Activated T-cell treated with anti-CD3 and anti-CD28 coated beads for 24 hours (primary cell): ENCODE measurements at regions not wholly inside any gene's neighbourhood (a gene's known extent, or its start where the extent isn't known, plus 50 kb on each side); places are given as distances from the start of the nearest gene placed in this dataset.
"Not testable (repeated sequence)": the region's sequence is repeated elsewhere in the genome, so short reads cannot be mapped to it uniquely, and the experiment has no call there.

Source experiments
- DNase-seq: peaks from one replicate; pipeline ENCODE4 v3.0.0-alpha.2; 2020; ENCODE audit warnings: low read depth

DNA sequence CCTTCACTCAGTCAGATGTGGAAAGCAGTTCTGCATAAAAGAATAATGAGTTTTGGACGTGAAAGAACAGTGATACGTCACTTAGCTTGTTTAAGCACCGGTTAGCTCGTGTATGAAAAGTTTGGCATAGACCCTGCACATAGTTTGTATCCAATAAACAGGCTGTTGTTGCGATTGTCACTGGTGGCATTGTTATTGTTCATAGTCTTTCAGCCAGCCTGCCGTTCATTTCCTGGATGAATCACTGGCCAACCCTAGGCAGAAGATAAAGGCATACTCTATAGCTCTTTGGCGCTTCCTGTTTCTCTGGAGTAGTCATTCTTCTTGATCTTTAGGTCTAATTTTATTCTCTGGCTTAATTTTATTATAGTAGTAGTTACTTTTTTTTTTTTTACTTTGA, 57.8 kb upstream of the ANKRD30A start:
- DNase-seq, result no peak

DNA sequence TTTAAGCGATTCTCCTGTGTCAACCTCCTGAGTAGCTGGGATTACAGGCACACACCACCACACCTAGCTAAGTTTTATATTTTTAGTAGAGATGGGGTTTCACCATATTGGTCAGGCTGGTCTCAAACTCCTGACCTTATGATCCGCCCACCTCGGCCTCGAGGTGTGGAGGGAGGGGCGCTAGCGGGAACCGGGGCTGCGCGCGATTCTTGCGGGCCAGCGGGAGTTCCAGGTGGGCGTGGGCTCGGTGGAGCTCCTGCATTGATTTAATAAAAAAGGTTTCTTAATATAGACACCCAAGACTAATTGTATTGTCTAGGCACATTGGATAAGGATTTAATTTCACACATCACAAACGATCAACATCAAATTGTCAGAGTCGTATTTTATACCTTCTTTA, 63.1 kb upstream of the ANKRD30A start:
- DNase-seq, result not testable (repeated sequence)

DNA sequence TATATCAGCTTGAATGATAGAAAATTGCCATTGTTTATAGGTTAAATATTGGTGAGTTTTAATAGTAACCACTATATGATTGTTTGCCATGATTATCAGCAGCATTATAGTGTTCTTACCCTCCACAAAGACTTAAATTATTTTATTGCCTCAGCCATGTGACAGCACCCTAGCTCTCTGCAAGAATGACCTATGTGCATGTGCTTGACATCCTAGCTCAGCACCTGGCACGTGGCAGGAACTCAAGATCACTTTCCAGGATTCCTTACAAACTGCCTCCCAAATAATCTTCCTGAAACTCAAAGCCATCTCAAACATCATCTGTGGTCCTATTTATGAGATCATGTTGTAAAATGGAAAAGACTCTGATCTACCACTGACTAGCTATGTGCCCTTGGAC, 68.1 kb upstream of the ANKRD30A start:
- DNase-seq, result no peak

DNA sequence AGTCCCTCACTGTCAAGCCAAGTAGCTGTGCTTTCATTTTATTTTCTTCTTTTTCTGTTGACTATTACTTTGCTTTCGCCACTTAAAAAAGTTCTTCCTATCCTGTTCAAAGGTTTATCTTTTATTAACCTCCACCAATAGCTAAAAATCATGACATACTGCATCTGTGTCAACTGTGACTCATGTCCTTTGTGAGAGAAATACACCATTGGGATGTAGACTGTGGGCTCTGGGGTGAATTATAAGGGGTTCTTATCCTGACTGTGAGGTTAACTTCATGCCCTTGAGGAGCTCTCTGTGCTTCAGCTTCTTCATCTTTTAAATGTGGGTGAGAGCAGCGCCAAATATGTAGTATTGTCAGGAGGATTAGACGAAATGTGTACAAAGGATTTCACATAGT, 71.9 kb upstream of the ANKRD30A start:
- DNase-seq, result no peak

DNA sequence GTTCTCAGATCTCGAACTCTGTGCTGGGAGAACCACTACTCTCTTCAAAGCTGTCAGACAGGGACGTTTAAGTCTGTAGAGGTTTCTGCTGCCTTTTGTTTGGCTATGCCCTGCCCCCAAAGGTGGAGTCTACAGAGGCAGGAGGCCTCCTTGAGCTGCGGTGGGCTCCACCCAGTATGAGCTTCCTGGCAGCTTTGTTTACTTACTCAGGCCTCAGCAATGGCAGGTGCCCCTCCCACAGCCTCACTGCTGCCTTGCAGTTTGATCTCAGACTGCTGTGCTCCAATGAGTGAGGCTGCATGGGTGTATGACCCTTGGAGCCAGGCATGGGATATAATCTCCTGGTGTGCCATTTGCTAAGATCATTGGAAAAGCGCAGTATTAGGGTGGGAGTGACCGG, 75.4 kb upstream of the ANKRD30A start:
- not testable (repeated sequence) for DNase-seq

DNA sequence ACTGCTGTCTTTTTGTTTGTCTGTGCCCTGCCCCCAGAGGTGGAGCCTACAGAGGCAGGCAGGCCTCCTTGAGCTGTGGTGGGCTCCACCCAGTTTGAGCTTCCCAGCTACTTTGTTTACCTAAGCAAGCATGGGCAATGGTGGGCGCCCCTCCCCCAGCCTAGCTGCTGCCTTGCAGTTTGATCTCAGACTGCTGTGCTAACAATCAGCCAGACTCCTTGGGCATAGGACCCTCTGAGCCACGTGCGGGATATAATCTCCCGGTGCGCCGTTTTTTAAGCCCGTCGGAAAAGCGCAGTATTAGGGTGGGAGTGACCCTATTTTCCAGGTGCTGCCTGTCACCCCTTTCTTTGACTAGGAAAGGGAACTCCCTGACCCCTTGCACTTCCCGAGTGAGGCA, 81.1 kb upstream of the ANKRD30A start:
- DNase-seq, result not testable (repeated sequence)

DNA sequence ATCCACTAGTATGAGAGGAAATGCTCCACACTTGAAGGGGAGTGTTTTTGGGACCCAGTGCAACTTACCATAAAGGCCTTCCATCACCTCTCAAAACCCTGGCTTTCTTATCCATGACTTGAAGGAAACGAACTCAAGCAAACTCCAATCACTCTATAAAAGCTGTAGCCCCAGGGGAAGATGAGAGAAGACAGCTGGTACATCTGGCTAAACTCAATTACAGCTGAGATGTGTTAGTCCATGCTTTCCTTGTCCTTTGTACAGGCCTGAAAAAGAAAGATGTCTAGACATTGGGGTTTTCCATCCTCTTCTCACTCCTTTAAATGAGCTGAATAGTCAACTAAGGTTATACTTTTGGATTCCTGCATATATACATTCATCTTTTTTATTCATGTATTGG, 89.5 kb upstream of the ANKRD30A start:
- no peak for DNase-seq

DNA sequence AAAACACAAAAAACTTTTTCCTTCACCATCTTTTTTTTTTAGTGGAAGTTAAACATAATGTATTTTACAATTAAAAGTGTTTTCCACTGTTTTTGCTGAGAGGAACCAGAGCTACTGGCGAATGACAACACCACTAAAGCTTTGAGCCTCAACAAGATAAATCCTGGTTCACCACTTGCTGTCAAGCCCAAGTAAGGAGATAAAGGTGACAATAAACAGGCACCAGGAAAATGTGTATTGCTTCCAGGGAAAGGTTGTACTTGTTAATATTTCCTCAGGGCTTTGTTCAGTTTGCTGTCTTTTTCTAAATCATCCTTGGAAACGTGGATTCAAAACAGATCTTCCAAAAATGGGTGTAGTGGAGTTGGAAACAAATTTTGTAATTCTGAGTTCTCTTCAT, 109.9 kb upstream of the ANKRD30A start:
- DNase-seq, result no peak

DNA sequence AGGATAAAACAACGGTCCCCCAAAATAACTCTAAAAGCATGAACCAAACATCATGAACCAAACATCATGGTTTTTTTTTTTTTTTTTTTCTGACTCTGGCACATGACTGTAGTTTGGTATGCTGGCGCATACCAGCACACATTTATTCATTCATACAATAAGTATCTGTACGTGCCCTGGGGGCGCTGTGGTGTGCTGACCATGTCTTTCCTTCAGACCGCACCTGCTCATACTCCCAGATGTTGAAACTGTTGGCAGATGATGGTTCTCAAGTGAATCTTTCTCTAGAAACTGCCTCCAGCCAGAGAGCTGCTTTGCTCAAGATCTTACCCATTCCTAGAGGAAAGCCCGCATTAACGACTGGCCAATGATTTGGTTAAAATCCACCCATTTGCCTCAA, 114.7 kb upstream of the ANKRD30A start:
- no peak for DNase-seq

DNA sequence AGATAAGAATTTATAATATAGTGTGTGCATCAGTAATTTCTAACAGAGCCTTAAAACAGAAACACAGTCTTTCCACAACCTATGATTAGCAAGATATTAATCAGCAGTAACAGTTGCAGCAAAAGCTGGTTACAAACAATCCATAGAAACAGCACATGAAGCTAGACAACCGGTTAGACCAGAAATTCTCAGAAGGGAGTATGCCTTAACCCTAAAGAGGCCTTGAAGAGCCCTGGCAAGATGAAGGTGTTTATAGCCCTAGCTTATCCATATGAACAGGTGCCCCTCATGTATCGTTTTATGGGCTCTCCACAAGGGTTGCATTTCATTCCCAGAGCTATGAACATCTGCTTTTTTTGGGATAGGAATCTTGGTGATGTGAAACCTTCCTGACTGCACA, 117.1 kb upstream of the ANKRD30A start:
- not testable (repeated sequence) for DNase-seq

DNA sequence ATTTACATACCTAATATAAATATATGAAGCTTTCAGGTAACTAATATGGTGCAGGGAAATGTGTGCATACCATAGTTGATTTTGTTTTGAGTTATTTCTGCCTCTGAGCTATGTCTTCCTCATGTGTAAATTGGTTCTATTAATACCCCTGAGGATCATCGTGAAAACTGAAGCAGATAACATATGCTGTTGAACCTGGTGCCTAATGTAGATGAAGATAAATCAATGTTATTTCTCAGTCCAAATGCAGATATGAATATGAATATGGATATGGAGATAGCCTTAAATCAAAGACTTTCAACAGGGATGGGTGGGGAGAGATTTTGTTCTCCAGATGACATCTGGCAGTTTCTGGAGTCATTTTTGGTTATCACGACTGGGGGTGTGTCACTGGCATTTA, 122.3 kb upstream of the ANKRD30A start:
- DNase-seq, result no peak

DNA sequence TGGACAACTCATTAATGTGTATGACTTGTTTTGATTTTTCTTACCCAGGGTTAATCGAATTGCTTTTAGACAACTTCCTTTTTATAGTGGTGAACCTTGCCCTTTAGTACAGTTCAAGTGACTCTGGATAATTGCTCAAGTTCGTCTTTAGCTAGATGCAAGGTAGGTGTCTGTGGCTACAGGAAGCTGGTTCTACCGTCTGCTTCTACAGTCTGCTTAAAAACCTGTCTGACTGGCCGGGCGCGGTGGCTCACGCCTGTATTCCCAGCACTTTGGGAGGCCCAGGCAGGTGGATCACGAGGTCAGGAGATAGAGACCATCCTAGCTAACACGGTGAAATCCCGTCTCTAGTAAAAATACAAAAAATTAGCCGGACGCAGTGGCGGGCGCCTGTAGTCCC, 129.6 kb upstream of the ANKRD30A start:
- DNase-seq, result not testable (repeated sequence)

DNA sequence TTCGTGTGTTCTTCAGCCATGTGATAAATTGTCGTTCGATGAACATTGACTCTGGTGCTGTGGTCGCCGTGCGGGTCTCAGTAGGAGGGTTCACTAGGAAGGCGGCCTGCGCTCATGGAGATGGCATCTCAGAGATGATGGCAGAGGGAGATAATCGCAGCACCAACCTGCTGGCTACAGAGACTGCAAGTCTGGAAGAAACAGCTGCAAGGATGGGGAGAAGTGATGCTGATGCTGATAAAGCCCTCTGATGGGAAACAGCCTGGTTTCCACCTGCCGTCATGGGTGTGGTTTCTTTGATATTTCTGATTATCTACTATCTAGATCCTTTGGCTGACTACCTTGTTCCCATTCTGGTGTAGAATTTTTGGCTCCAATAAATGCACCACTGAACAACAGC, 130.5 kb upstream of the ANKRD30A start:
- no peak for DNase-seq

DNA sequence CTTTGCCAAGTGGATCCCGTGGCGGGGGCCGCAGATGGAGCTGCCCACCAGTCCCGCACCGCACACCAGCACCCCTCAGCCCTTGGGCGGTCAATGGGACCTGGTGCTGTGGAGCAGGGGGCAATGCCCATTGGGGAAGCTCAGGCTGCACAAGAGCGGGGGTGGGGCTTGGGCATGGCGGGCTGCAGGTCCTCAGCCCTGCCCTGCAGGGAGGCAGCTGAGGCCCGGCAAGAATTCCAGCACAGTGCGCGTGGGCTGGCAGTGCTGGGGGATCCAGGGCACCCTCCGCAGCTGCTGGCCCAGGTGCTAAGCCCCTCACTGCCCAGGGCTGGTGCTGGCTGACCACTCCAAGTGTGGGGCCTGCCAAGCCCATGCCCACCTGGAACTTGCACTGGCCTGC, 136.2 kb upstream of the ANKRD30A start:
- no peak for DNase-seq

DNA sequence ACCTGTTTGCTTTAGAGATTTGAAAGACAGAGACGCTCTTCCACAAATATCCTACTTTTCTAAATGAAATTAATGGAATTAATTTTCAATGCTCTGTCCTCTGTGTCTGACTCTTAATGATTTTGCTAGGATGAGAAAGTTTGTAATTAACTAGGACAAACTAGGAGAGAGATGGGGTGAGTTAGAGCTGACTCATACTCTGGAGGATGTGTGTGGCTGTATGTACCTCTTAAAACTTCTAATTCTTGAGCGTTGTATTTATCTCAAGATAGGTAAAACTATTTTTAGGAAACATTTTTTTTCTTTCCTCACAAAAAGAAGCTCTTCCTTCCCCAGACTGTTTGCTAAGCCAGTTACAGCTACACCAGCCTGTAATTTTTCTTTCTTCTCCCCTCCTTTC, 178.8 kb upstream of the ANKRD30A start:
- DNase-seq, result no peak

DNA sequence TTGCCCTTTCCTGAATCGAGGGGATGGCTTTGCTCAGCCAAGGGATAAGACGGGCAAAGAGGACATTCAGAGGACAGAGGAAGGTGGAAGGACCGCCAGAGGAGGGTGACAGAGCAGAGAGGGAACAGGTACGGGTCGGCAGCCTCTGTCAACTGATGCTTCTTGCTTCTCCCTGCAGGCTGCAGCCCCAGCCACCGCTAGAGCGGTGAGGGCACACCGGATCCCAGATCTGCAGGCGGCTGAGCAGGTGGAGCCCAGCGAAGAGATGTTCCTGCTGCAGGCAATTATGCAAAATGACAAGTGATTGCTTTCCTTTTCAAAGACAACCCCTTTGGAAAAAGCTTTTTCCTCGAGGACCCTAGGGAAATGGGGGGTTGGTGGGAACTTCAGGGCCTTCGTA, 181.9 kb upstream of the ANKRD30A start:
- no peak for DNase-seq

DNA sequence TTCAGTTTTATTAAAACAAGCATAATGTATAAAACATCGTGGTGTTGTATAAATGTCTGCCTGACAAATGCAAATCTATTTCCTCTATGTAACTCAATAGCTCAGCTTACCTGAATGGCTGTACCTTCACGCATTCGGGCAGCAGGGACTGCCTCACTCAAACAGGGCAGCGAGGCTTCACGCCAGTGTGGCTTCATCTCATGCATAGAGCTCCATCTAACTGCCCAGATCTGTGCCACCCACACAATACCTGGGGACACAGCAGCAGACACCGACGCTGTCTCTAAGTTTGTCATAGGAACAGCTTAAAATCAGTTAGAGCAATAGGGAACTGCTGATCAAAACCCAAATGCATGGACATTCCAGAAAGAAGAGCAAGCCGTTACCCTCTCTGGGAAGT, 182.8 kb upstream of the ANKRD30A start:
- DNase-seq, result no peak

DNA sequence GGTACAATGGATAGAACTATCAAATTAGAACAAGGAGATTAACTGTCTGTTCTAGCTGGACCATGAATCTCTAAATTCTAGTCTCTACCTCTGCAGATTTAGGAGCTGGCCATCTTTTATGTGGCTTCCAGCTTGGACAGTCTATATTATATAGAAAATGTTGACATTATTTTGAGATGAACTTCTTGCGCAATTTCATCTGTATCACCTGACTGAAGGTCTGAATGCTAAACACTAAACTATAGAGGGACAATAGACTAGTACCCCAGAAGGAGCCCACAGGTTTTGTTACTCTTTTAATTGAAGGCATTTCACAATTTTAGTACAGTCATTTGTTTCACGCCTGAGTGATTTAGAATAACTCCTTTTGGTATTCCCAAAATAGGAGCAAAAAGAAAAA, 222.4 kb upstream of the ANKRD30A start:
- DNase-seq, result no peak

DNA sequence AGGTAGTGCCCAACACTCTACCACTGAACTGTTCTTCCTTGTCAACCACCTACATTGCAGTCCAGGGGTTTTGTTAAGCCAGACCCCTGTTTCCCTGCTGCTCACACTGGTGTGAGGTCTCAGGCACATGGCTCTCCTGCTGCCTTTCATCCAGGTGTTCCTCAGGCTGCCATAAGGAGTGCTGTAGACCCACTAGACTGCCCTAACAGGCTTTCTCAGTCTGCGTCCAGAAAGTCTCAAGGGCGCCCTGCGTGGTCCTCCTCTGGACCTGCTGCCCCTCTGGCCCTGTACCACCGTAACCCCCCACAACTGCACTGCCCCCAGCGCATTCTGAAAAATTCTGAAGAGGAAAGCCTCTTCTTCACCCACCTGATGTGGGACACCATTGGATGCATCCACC, 225.7 kb upstream of the ANKRD30A start:
- no peak for DNase-seq

DNA sequence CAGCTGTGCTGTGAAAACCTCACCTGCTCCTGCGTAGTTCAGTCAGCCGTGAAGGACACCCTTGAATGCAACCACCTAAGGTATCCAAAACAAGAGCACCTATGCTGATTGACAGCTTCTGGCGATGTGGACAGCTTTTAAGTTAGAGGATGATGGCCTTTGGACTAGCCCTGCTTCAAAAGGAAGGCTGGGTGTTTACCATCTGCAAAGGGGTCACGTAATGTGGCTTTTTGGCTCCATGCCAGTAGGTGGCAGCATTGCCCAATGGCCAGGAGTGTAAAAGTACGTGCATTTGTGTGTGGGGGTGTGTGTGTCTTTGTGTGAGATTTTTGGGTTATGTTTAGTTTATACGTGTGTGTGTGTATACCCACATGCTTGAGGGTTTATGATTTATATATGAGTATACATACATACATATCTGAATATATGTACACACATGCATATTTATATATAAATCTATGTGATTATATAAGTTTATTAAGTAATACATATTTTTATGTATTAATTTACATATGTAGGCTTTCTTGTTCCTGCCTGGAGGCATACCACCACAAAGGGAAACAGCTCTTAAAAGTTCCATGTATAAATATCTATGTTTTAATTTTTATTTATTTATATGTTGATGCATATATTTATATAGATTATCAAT, 236.3 kb upstream of the ANKRD30A start:
- DNase-seq, result peak; percentile 16

DNA sequence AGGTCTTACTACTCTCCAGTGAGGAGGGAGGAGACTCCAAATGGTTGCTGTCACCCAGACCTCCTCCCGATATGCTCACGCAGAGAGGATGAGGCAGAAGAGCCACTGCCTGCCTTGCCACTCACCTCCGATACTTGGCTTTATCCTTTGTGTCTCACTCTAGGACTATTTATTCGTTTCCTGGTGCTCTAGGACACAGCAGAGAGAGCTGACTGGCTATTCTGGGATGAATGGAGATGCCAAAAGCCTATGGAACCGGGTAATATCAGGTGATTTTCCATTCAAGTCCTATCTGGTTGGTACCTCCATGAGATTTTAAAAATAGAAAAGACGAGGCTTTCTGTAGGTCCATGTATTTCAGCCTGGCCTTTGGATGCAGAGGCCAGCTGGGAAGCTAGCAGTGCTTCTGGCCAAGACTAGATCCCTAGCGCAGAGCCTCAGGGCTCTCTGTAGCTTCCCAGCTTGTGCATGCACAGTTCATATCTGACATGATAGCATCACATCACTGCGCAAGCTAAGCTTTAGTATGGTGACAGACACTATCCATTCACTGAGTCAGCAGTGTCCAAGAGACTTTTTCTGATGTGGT, 239.0 kb upstream of the ANKRD30A start:
- no peak for DNase-seq

DNA sequence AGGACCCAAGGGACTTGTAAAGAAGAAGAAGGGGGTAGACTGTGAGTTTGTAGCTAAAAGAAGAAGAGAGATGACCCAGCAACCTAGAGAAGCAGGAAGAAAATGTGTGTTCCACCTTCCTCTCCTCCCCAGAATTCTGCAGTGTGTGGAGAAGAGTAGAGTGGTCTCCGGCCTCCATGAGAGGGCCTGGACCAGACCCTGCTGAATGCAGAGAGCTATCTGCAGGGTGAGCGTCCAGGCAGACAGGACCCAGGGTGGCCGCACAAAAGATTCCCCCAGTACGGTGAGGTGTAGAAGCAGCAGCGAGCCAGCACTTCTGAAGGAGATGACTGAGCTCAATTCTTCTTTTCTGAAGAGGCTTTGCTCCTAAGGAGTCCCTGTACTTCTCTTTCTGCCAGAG, 239.7 kb upstream of the ANKRD30A start:
- DNase-seq, result no peak

DNA sequence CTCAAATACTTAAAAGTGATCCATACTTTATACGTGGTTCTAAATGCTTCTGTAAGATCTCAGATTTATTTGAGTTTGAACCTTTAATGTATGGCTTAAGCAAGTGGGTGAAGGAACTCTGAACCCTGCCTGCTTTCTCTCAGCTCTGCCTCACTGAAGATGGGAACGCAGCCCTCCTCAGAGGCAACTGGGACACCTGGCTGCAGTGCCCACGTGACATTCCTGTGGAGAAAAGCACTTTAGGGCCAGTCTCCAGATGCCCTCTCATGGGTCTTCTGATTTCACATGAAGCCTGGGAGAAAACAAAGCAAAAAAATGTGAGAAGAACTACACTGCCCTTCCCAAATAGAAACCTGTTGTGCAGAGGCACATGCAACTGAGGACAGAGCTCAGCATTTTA, 242.6 kb upstream of the ANKRD30A start:
- DNase-seq, result no peak

DNA sequence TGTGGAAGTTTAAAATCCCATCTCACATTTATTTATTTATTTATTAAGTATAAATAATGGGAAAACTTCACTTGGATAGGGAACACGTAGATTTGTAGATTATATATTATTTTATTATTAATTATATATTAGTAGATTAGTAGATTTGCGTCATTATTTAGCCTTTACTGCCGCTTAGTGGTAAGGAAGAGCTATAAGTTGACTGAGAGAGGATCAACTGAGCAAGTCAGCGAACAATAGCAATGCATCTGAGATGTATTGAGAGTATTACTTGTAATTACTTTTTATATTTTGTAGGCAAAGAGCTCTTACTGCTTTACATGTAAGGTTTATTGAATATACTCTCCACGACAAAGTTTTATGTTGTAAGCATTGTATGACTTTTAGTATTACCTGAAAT, 244.5 kb upstream of the ANKRD30A start:
- no peak for DNase-seq
